Stimulated activated naive CD8-positive, alpha-beta T cell treated with anti-CD3 and anti-CD28 coated beads, Interleukin-15, Interleukin-2, amounts not matched to agents 100 ng/mL and 50 ng/mL, for 24 hours (primary cell): ENCODE measurements at regions not wholly inside any gene's neighbourhood (a gene's known extent, or its start where the extent isn't known, plus 50 kb on each side); places are given as distances from the start of the nearest gene placed in this dataset.

Experiments
- H3K27ac Mint-ChIP-seq: one replicate; pipeline ENCODE4 v1.8.0; 2021; ENCODE audit warnings: mild to moderate bottlenecking, mixed read lengths
- H3K27me3 Mint-ChIP-seq: one replicate; pipeline ENCODE4 v1.8.0; 2021; ENCODE audit warnings: mixed read lengths
- H3K36me3 Mint-ChIP-seq: one replicate; pipeline ENCODE4 v1.8.0; 2021; ENCODE audit warnings: low read depth, mixed read lengths
- H3K4me1 Mint-ChIP-seq: one replicate; pipeline ENCODE4 v1.8.0; 2021; ENCODE audit warnings: low read depth, mixed read lengths
- H3K4me3 Mint-ChIP-seq: one replicate; pipeline ENCODE4 v1.8.0; 2021; ENCODE audit warnings: mild to moderate bottlenecking, mixed read lengths
- H3K9me3 Mint-ChIP-seq: one replicate; pipeline ENCODE4 v1.8.0; 2021; ENCODE audit warnings: mixed read lengths

GRCh38 chr3:193840111-193840641 lies 247.2 kb downstream of the OPA1 start:
- H3K27ac Mint-ChIP-seq = no peak overlapping the region
- H3K36me3 Mint-ChIP-seq = no peaks in the 10 kb centered on the region
- no peak overlapping the region for H3K4me3 Mint-ChIP-seq
- H3K9me3 Mint-ChIP-seq = no peaks in the 10 kb centered on the region
- H3K27me3 Mint-ChIP-seq = peaks cover 45% of the 10 kb centered on the region
- H3K4me1 Mint-ChIP-seq = peaks cover 12% of the 10 kb centered on the region

DNA sequence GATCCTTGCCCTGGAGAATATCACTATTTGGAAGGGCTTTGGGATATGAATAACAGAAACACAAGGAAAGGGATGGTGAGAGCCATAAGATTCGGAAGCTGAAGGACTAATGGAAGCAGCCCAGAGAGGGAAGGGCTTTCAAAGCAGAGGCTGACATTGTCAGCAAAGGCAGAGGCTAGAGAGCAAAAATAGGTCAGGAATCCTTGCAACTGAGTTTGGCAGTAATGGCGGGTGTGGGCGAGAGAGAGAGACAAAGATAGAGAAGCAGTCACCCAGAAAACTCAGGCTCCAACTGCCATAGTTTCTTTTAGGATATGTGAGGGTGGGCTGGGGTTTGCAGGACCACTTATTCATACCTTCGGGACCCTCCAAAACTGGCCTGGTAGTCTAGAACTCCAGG lies 248.6 kb downstream of the OPA1 start:
- H3K9me3 Mint-ChIP-seq = peaks cover 3% of the 10 kb centered on the region
- peaks cover 48% of the 10 kb centered on the region for H3K27me3 Mint-ChIP-seq
- no peaks in the 10 kb centered on the region for H3K36me3 Mint-ChIP-seq
- peaks cover 12% of the 10 kb centered on the region for H3K4me1 Mint-ChIP-seq
- no peak overlapping the region for H3K4me3 Mint-ChIP-seq
- H3K27ac Mint-ChIP-seq = no peak overlapping the region

DNA sequence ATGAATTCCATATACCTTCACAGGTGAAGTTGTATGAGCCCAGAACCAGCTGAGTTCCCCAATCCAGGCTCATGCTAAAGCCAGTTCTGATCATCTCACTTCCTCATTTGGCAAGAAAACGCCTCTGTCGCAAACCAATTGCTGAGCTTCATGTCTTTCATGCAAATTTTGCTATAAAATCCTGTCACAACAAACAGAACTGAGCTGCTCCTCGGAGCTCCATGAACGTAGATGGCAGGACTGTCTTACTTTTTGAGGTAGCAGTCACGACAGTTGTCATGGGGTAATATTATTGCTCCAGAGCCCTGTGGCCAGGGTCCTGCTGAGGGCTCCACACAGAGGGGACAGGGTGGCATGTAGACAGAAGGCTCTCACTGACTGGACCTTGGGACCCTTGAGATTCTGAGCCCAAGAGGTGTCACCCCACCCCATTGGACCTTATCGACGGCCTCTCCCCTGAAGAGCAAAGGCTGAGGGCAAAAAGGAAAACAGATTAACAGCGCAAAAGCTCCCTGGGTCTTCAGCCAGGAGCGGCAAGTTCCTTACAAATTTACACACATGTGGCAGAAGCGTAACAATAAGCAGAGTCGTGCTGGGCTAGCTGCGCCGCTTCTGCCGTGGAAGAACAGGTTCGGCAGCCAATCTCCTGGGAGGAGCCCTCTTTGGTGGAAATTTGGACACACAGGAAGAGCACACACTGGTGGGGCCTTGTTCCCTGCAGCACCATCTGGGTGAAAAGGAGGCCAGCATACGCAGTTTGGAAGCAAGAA lies 249.2 kb downstream of the OPA1 start:
- Mint-ChIP-seq H3K27ac (no peak overlapping the region), H3K27me3 (peaks cover 48% of the 10 kb centered on the region)

DNA sequence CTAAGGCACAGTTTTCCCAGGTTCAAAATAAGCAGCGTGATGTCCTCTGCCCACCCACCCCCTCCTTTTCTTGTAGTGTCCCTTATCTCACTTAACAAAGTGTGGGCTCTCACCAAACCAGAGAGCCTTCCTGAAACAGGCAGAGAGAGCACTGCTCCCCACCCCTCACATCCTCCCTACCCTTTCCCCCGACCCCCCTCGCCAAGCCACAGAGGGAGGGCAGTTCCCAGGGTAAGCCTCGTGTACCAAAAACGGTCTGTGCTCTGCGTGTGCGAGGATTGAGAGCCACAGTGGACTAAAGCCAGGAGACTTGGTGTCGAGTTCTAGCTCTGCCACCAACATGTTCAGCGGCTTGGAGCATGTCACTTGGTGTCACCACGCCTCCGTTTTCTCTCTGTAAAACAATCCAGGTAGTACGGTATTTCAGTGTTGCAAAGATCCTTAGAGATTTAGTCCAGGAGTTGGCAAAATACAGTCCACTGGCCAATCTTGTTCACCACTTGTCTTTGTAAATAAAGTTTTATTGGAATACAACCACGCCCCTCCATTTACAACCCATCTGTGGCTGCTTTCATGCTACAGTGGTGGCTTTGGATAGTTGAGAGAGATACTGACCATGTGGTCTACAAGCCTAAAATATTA lies 249.9 kb downstream of the OPA1 start:
- Mint-ChIP-seq H3K27ac (no peak overlapping the region), H3K4me3 (no peak overlapping the region), H3K9me3 (peaks cover 3% of the 10 kb centered on the region), H3K4me1 (peaks cover 12% of the 10 kb centered on the region), H3K36me3 (no peaks in the 10 kb centered on the region), H3K27me3 (peaks cover 46% of the 10 kb centered on the region)

More for the DNA sequence above, 249.2 kb downstream of the OPA1 start:
- no peak overlapping the region for H3K4me3 Mint-ChIP-seq
- H3K4me1 Mint-ChIP-seq = peaks cover 12% of the 10 kb centered on the region
- H3K9me3 Mint-ChIP-seq = peaks cover 3% of the 10 kb centered on the region
- H3K36me3 Mint-ChIP-seq = no peaks in the 10 kb centered on the region

- no peak overlapping the region for H3K4me3 Mint-ChIP-seq
- H3K9me3 Mint-ChIP-seq = peaks cover 3% of the 10 kb centered on the region
- no peaks in the 10 kb centered on the region for H3K36me3 Mint-ChIP-seq
- no peak overlapping the region for H3K27ac Mint-ChIP-seq
- H3K4me1 Mint-ChIP-seq = peaks cover 12% of the 10 kb centered on the region
- H3K27me3 Mint-ChIP-seq = peaks cover 41% of the 10 kb centered on the region
Measured at GRCh38 chr3:193843474-193844301, 250.7 kb downstream of the OPA1 start.

DNA sequence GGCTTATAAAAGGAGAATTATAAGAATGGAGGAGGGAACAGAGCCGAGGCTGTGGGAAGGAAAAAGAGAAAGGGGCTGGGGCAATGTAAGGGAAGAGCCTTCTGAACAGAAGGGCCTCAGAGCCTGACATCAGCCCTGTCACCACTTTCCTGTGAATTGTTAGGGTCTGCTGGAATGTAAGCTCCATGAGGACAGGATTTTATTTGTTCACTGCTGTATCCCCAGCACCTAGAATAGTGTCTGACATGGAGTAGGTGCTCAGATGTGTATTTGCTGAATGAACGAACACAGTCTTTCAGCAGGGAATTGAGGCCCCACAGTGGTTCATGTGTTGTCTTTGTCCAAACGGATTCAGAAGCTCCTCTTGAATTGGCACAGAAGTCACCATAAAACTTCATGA lies 251.5 kb downstream of the OPA1 start:
- Mint-ChIP-seq H3K36me3 (no peaks in the 10 kb centered on the region), H3K4me1 (peaks cover 12% of the 10 kb centered on the region), H3K9me3 (peaks cover 3% of the 10 kb centered on the region), H3K4me3 (no peak overlapping the region), H3K27ac (no peak overlapping the region), H3K27me3 (peaks cover 41% of the 10 kb centered on the region)

GRCh38 chr3:193845144-193845543 lies 252.1 kb downstream of the OPA1 start:
- Mint-ChIP-seq H3K9me3 (peaks cover 3% of the 10 kb centered on the region), H3K4me1 (peaks cover 12% of the 10 kb centered on the region), H3K27ac (no peak overlapping the region), H3K27me3 (peaks cover 37% of the 10 kb centered on the region), H3K4me3 (no peak overlapping the region), H3K36me3 (no peaks in the 10 kb centered on the region)

DNA sequence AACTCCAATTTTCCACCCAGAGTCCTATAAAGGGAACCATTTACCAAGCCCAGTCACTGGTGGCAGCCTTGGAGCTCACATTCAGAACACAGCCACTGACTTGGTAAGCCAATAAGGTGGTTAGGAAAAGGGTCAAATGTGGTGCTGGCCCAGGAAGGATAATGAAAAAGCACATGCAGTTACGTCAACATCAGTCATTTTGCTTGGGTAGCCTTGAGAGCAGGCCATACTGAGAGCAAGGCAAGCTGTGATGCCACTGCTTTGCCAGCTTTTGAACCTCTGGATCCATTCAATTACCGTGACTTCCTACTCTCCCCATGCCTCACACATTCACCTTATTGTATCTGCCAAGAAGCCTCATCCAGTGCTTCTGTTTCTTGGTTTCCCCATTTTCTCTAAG lies 253.6 kb downstream of the OPA1 start:
- Mint-ChIP-seq H3K36me3 (no peaks in the 10 kb centered on the region), H3K9me3 (peaks cover 3% of the 10 kb centered on the region), H3K27me3 (peaks cover 26% of the 10 kb centered on the region), H3K4me3 (no peak overlapping the region), H3K27ac (no peak overlapping the region), H3K4me1 (peaks cover 8% of the 10 kb centered on the region)

- Mint-ChIP-seq H3K36me3 (no peaks in the 10 kb centered on the region), H3K4me1 (peaks cover 6% of the 10 kb centered on the region), H3K4me3 (no peak overlapping the region), H3K27me3 (peaks cover 21% of the 10 kb centered on the region), H3K9me3 (peaks cover 3% of the 10 kb centered on the region), H3K27ac (no peak overlapping the region)
Measured at GRCh38 chr3:193847402-193847801, 254.4 kb downstream of the OPA1 start.

GRCh38 chr3:193848547-193848946 lies 255.5 kb downstream of the OPA1 start:
- H3K9me3 Mint-ChIP-seq = peaks cover 3% of the 10 kb centered on the region
- H3K4me1 Mint-ChIP-seq = no peaks in the 10 kb centered on the region
- no peaks in the 10 kb centered on the region for H3K36me3 Mint-ChIP-seq
- no peak overlapping the region for H3K4me3 Mint-ChIP-seq
- H3K27ac Mint-ChIP-seq = no peak overlapping the region
- peaks cover 12% of the 10 kb centered on the region for H3K27me3 Mint-ChIP-seq

GRCh38 chr3:193850084-193850619 lies 257.1 kb downstream of the OPA1 start:
- peaks cover 9% of the 10 kb centered on the region for H3K27me3 Mint-ChIP-seq
- H3K27ac Mint-ChIP-seq = no peak overlapping the region
- no peak overlapping the region for H3K4me3 Mint-ChIP-seq
- H3K4me1 Mint-ChIP-seq = no peaks in the 10 kb centered on the region
- H3K9me3 Mint-ChIP-seq = peaks cover 3% of the 10 kb centered on the region
- H3K36me3 Mint-ChIP-seq = no peaks in the 10 kb centered on the region

DNA sequence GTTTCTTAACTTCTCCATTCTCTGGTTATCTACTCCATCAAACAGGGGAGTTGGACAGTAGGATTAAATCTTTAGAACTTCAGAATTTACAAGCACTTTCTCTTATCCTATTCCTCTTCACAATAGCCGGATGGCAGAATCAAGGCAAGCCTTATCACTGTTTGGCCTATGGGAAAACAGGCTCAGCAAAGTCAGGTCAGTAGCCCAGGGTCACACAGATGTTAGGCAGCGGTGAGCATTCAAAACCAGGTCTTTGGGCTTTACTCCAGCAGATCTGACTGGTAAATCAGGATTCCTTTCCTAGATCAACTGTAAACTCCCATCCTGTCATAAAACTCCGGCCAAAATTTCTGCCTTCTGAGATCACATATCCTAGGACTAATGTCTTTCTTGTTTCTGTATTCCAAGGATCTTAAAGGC lies 258.4 kb downstream of the OPA1 start:
- Mint-ChIP-seq H3K27ac (no peak overlapping the region), H3K27me3 (no peaks in the 10 kb centered on the region), H3K4me1 (no peaks in the 10 kb centered on the region), H3K36me3 (no peaks in the 10 kb centered on the region), H3K4me3 (no peak overlapping the region), H3K9me3 (no peaks in the 10 kb centered on the region)

DNA sequence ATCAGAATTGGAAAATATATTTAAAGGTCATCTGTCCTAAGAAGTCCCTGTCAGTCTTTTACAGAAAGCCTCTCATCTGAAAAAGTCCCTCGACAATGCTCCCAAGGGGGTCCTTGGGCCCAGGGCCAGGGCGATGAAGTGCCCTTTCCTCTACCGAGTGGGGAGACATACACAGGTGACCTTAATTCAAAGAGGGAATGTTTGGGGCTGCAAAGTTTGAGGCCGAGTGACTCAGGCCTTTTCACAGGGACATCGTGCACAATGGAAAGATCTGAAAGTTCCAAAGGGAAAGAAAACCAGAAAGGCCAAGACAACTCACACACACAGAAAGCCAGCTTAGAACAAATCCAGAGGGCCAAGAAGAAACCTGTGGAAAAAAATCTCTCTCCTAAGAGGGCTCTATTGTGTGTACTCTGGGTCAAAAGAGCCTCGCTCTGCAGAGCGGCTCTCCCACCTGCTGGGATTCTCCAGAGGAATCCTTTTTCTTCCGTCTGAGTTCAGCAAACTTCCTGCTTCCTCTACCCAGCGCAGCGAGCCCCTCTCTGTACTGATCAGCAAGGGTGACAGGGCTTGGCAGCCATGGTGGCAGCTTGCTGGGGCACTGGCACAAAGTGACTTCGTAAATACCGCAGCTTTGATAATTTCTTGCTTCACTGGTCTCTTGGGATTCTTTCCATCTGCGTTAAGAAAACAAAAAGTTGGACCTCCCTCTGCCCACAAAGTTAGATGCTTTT lies 259.1 kb downstream of the OPA1 start:
- H3K9me3 Mint-ChIP-seq = no peaks in the 10 kb centered on the region
- H3K4me3 Mint-ChIP-seq = no peak overlapping the region
- no peak overlapping the region for H3K27ac Mint-ChIP-seq
- H3K4me1 Mint-ChIP-seq = no peaks in the 10 kb centered on the region
- no peaks in the 10 kb centered on the region for H3K27me3 Mint-ChIP-seq
- no peaks in the 10 kb centered on the region for H3K36me3 Mint-ChIP-seq

- Mint-ChIP-seq H3K27me3 (no peaks in the 10 kb centered on the region), H3K9me3 (no peaks in the 10 kb centered on the region), H3K4me3 (no peak overlapping the region), H3K27ac (no peak overlapping the region), H3K36me3 (no peaks in the 10 kb centered on the region), H3K4me1 (no peaks in the 10 kb centered on the region)
Measured at GRCh38 chr3:193852901-193853300, 259.9 kb downstream of the OPA1 start.
